Amygdala (tissue), 56 donors: ENCODE measurements at regions not wholly inside any gene's neighbourhood (a gene's known extent, or its start where the extent isn't known, plus 50 kb on each side); places are given as distances from the start of the nearest gene placed in this dataset.
"Not testable (repeated sequence)": the region's sequence is repeated elsewhere in the genome, so short reads cannot be mapped to it uniquely, and the experiment has no call there.

Experiments used
- DNase-seq, 56 donors: peaks; one replicate each; lab custom pipeline; 2025; lab: John Stamatoyannopoulos, UW

GRCh38 chr10:33914746-33915145 is 580.3 kb upstream of the NRP1 start:
- DNase-seq: no peak

DNA sequence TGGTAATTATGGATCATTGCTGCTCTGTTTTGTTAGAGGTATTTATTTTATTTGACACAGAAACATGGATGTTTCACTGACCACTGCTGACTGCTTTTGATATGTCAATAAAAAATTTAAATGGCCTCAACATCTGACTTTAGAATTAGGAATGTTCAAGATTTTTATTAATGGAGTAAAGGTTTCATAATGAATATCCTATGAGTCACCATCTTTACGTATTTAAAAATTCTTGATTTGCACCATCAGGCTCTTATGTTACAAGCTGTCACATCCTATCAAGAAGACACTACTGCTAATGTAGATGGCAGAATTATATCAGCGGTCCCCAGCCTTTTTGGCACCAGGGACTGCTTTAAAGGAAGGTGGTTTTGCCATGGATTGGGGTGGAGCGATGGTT is 578.7 kb upstream of the NRP1 start:
- no peak for DNase-seq

DNA sequence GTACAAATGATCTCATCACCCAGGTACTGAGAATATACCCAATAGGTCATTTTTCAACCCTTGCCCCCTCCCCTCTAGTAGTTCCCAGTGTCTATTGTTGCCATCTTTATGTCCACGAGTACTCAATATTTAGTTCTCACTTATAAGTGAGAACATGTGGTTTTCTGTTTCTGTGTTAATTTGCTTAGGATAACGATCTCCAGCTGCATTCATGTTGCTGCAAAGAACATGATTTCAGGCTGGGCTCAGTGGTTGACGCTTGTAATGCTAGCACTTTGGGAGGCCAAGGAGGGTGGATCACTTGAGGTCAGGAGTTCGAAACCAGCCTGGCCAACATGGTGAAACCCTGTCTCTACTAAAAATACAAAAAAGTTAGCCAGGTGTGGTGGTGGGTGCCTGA is 575.0 kb upstream of the NRP1 start:
- DNase-seq: not testable (repeated sequence)

GRCh38 chr10:33901166-33901565 is 566.7 kb upstream of the NRP1 start:
- DNase-seq: peak in 1 of 56 donors; percentile 12

GRCh38 chr10:33900596-33900995 is 566.1 kb upstream of the NRP1 start:
- no peak for DNase-seq

DNA sequence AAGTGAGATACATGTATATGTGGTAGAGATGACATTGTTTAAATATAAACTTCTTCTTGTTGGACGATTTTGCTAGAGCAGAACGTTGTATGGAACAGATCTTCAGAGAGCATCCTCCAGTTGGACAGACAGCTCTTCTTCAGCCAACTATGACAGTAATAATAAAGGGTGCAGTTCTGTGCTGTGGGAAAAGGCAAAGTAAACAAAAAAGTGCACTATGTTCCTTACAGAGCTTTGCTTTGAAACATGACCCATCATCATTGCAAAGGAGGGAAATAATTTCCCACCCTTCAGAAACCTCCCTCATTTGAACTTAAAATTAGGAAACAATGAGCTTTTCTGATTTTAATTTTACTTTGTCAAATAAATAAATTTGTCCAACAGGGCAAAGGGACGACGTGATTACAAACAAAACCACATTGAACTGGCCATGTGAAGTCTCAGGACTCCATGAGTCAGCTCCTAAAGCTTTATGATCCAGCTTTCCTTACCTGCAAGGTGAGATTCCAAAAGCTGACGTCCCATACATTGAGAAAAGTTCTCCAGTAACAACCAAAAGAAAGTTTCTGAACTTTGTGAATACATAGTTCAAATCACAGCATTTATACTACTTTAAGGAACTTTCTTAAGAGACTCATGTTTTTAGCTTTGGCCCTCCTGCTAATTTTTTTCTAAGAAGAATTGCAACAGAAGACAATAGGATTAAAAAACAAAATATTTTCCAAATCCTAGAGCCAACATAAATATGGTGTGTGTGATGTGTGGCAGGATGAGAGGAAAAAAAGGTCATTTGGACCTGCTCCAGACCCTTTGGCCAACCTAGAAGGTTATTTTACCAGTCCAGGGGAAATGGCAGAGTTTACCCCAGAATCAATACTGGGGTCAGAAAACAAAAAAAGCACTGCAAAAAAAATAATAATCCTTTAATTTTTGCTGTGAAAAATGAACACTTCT is 565.4 kb upstream of the NRP1 start:
- no peak for DNase-seq

- no peak for DNase-seq
These were observed 562.9 kb upstream of the NRP1 start for GRCh38 chr10:33897291-33897752.

- no peak for DNase-seq
These were observed 559.0 kb upstream of the NRP1 start for GRCh38 chr10:33893506-33893905.

GRCh38 chr10:33889371-33889770 is 554.9 kb upstream of the NRP1 start:
- no peak for DNase-seq

DNA sequence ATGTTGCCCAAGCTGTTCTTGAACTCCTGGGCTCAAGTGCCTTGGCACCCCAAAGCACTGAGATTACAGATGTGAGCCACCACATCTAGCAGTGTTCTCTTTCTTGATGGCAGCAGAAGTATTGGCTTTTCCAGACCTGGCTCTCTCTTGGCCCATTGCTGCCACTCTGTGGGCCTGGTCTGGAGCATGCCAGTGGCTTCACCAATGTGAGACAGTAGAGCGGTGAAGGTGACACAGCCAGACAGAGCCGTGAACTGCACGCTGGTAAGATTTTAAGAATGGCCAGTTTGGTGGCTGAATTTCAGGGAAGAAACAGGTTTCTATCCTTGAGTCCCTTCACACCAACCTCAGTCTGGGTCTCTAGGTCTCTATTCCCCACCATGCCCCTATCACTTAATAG is 552.7 kb upstream of the NRP1 start:
- DNase-seq: no peak

DNA sequence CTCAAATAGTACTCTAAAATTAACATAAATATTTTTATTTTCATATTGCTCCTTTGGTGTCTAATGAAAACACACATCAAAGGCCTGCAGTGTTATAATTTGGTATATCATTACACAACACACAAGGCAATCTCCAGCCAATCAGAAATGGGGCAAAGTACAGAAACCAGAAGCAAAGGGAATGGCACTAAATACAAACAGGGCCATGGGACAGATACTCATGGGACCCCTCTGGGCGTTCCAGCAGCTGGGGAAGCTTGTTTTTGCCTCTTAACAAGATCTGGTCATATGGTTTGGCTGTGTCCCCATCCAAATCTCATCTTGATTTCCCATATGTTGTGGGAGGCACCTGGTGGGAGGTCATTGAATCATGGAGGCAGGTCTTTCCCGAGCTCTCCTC is 551.8 kb upstream of the NRP1 start:
- DNase-seq: no peak

- DNase-seq: no peak
These were observed 550.1 kb upstream of the NRP1 start for GRCh38 chr10:33884604-33885003.

DNA sequence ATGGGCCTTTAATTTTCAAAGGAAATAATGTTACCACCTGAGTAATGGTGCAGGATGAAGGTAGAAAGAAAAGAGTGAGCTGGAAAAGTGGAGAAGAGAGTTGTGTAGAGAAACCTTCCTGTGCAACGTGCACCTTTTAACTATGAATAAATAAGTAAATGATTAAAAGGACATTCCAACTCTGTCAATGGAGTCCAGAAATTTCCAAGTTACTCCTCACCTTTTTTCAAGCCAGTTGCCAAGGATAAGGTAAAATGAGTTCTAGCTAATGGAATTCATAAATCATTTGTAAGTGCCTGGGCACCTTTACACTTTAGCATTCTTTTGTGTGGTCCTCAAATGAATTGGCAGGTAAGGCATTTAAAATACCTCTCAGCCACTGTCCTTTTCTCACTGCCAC is 549.4 kb upstream of the NRP1 start:
- DNase-seq: no peak

DNA sequence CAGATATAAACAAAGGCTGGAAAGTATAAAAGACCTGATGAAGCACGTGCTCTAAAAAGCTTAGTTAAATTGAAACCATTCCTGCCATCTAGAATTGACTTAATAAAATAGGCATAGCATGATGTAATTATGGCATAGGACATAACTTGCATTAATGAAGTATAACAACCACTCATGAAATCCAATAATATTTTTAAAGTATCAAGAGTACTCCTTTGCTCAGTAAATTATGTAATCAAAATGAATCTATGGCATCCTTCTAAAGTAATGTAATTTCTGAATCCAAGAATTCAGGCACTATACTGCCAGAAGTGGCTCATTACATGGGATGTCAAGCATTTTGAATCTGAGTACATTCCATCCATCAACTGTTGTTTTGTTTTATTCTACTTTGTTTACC is 548.5 kb upstream of the NRP1 start:
- no peak for DNase-seq

DNA sequence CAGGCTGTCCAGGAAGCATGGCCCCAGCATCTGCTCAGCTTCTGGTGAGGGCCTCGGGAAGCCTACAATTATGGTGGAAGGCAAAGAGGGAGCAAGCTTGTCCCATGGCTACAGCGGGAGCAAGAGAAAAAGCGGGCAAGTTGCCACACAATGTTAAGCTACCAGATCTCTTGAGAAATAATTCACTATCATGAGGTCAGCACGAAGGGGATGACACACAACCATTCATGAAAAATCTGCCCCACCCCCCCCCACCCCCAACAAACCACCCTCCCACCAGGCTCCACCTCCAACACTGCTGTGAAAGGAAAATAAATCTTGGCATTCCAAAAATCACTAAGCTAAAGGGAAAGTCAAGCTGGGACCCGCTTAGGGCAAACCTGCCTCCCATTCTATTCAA is 545.8 kb upstream of the NRP1 start:
- no peak for DNase-seq

DNA sequence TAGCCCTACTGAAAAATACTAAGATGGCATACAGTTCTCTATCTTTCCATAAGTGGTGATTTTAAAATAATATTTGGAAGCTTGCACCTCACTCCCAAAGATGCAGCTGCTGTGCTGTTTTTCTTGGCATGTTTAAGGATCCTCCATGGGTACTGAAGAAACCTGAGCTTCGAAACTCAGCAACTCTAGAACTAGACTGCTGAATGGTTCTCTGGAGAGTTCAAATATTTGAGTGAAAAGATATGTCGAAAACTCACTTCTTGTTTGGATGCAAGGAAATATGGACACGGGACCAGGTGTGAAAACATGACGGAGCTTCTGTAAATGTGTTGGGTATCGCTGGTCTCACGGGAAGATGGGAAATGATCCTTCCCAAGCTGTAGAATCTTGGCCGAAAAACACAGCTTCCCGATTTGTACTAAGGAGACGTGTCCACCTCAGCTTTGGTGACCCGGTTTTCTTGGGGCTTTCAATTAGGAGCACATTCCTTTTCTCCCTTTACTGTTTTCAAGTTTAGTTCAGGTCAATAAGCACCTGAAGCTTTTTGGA is 543.8 kb upstream of the NRP1 start:
- DNase-seq: no peak

- no peak for DNase-seq
These were observed 542.3 kb upstream of the NRP1 start for GRCh38 chr10:33876584-33877400.

- no peak for DNase-seq
These were observed 541.6 kb upstream of the NRP1 start for GRCh38 chr10:33875924-33876583.

DNA sequence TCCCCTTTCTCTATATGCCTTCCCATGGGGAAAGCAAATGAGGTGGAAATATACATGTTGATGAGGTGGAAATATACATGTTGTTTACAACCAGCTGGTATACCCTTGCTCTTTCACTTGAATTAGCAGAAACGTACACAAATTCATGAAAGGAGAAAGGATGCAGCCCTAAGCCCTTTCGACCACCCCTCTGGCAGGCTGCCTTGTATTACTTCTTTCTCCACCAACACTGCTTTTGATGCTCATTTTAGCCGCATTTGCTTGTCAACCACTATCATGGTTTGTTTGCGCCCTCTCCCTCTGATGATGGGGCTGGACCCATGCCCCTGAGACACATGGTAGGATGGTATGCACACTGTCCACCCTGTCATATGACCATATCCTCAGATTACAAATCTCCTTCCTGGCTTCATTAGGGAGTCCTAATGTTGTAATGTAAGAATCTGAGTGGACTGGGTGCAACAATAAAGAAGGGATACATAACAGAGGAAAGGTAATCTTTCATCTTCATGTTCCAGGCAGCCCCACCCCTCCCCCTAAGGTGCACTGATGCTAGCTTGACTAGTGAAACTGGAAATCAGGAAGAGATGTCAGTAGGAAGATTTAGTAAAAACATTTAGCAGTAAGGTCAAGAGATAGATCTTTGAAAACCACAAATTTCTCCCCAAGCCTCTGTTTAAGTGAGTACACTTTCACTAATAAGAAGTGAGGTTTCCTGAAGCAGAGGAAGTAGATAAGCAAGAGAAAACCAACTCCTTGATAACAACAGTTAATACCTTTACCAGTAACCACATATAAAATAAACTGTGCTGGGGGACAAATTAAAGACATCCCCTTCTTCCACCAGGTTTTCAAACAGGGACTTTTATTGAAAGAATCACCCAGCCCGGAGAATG is 536.8 kb upstream of the NRP1 start:
- DNase-seq: no peak

GRCh38 chr10:33869481-33869880 is 535.0 kb upstream of the NRP1 start:
- no peak for DNase-seq
